ENCODE measurements at regions not wholly inside any gene's neighbourhood (a gene's known extent, or its start where the extent isn't known, plus 50 kb on each side); places are given as distances from the start of the nearest gene placed in this dataset.

DNA sequence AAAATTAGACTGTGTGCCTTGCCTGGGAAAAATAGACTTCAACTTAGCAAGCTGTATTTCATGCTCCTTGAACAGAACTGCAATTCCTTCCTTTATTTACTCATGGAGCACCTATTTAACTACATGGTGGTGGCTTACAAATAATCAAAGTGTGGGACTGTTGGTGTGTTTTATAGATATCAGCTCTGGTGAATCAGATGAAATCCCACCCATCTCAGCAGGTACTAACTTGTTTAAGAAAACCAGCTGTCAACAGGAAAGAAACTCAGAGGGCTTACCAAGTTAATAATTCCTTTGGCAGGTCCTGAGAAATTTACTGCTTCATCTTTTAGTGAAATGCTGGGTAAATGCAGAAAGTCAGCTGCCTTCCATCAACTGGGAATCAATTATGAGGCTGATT, 830.6 kb downstream of the SLC4A3 start:
- DNase-seq, result no peak

DNA sequence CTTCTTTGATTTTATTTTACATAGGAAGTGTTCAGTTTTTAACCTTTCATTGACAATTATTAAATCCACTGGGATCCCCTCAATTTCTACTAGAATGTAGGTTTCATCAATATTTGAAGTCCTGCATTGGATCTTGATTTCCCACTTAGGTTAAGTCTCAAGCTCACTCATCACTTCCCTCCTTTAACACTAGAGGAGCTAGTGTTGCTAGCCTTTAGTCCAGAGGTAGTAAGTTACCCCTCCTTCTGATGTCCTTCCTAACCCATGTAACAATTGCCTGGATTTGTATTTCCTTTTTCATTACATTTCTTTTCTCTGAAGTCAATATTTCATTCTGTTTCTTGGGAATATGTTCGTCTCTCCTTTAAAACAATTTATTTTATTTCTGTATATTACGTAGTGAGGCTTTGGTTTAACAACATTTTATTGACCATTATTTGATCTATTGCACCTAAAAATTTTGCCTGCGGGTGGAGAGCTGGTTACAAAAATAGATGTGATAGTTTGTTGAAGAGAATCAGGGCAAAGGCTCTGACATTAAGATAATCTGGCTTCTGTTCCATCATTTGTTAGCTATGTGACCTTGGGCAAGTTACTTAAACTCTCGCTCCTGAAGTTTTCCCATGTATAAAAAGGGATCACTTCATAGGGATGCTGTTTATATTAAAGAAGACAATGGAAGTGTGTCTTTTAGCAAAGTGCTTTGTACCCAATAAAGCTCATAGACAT, 833.0 kb downstream of the SLC4A3 start:
- DNase-seq, result no peak

DNA sequence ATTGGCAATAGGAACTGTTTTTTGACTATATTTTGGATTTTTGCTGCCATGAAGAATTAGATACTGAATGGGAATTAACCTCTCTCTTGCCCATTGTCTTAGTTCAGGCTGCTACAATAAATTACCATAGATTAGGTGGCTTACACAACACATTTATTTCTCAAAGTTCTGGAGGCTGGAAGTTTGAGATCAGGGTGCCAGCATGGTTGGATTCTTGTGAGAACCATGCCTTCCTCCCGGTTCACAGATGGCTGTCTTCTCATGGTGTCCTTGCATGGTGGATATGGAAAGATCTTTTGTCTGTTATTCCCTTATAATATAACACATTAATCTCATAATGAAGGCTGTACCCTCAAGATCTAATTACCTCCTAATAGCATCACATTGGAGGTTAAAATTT, 836.4 kb downstream of the SLC4A3 start:
- no peak for DNase-seq

DNA sequence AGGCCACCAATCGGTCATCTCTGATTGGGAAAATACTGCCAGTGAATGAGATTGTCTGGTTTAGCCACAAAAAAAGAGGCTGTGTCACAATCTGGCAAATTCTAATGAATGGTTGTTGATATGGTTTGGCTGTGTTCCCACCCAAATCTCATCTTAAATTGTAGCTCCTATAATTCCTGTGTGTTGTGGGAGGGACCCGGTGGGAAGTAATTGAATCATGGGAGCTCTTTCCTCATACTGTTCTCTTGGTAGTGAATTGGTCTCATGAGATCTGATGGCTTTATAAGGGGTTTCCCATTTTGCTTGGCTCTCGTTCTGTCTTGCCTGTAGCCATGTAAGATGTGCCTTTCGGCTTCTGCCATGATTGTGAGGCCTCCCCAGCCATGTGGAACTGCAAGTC, 838.3 kb downstream of the SLC4A3 start:
- DNase-seq, result no peak

DNA sequence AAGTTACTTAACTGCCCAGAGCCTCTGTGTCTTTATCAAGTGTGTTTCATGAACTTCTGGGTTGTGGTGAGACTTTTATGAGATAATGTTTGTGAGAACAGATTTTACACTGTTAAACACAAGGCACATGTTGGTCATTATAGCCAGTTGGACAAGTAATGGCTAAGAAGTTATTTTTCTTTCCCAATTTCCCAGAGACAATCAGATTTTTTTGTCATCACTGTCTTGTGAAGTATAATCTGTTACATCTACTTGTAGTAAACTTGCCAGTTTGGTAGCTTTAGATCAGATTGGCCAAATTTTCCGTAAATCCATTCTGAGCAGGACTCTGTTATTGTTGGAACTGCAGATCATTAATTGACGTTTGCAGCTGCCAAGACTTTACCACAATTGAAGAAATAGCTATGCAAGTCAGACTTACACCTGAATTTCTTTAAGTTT, 838.8 kb downstream of the SLC4A3 start:
- no peak for DNase-seq

DNA sequence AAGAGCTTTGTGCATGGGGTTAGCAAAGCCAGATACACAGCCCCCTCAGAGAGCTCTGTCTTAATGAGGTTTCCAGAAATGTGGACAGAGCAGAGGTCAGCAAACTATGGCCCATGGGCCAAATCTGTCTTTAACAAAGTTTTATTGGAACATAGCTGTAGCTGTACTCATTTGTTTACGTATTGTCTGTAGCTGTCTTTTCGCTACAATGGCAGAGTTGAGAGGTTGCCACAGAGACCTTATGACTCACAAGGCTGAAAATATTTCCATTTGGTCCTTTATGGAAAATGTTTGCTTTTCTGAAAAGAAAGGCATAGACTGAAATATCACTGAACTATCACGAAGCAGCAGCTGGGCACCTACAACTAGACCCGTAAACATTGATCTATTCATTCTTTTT, 841.8 kb downstream of the SLC4A3 start:
- no peak for DNase-seq

DNA sequence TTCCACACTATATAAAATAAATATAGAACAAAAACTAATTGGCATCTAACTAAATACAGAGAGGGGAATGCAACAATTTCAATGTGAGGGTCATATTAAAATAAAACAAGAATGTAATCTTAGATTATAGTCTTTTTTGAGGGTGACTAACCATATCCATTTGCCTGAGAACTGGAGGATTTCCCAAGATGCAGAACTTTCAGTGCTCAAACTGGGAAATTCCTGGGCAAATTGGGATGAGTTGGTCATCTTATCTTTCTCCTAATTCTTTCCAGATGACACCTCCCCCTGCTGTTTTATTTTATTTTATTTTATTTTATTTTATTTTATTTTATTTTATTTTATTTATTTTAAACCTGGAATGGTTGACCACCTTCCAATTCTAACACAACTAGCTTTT, 846.2 kb downstream of the SLC4A3 start:
- DNase-seq, result no peak

DNA sequence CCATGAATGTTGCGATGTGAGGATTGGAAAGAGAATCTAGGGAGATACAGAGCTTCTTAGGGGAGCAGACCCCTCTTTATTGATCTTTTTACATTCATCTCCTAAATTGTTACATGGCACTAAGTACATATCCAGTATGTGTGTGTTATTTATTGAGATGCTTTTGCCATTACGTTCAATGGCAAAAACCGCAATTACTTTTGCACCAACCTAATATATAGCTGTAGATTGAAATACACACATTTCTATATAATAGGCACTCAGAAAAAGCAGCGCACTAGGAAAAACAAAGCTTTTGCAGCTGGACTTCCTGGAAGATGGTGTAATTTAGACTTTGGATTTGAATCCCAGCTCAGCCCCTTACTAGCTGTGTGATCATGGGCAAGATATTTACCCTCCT, 849.4 kb downstream of the SLC4A3 start:
- DNase-seq, result no peak

DNA sequence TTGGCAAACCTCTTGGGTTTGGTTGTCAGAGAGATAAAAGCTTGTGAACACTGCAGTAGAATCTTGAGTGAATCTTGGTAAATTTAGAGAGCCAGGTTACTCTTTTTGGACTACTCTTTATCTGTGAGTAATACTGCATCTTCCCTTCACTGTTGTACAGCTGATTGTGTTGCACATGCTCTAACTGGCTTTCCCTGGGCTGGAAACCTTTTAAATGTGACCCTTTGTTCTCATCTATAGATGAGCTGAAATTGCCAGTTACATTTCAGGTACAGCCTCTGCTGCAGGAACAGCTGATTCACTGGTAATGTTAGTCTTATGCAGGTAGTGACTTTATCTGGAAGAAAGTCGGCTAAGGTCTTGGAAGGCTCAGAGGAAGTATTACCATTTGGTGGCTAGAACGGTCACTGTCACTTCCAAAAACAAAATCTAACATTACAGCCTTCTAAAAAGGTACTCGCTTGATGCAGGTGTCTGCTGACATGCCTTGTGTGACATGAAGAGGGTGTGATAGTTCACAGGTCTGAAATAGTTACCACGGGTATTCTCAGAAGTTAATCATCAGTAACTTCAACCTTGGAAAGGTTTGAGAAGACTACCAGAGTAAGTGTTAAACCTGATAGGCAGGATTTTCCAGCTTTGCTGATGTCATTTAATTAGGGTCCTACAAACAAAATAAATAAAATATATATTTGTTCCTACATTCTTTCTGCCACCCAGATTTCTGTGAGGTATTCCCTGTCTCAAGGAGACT, 851.1 kb downstream of the SLC4A3 start:
- DNase-seq, result no peak

DNA sequence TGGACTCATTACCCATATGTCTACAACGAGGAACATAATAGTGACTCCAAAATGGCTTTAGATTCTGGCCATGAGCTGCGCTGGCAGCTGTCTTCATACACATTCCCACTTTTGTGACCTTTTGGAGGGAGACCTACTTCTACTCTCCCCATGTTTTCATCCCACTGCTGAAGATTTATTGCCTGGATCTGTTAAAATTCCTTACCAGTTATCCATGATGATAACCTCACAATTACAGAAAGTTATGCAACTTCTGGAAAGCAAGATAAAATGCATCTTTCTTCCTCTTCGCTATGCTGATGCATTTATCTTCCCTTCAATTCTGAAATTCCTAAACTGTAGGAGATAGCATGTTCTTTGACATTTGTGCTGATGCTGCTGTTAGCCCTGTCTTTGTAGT, 855.3 kb downstream of the SLC4A3 start:
- DNase-seq, result no peak

DNA sequence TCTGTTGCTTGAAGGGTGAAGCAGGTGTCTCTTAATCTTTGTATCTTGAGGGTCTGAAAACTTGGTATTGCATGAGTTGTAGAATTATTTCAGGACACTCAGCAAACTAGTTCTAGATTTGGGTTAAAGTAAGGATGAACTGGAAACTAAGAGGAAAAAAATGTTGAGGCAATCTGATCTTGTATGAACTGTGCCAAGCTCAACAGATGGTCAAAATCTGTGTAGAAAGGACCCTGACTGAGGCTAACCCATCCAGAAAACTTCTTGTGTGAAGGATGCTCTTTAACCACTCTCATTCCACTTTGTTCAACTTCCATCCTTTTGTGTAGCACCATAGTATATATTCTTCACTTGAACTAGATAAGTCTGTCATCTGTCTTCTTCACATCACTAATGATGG, 861.7 kb downstream of the SLC4A3 start:
- DNase-seq, result no peak

DNA sequence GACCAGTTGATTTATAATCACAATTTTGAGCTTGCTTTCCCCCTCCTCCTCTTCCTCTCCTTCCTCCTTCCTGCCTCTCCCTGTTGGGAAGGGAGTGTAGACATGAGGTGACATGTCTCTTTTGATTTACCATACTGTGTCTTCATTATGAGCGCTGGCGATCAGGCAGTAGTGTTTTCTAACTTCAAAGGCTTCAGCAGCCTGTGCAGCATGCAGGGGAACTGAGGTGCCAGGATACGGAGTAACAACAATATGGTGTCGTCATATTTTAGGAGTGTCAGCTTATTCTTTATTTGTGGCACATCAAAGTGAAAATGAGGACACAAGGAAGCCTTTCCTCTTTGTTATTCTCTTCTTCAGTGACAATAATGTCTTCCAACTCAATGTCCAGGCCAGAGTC, 864.2 kb downstream of the SLC4A3 start:
- DNase-seq, result no peak

DNA sequence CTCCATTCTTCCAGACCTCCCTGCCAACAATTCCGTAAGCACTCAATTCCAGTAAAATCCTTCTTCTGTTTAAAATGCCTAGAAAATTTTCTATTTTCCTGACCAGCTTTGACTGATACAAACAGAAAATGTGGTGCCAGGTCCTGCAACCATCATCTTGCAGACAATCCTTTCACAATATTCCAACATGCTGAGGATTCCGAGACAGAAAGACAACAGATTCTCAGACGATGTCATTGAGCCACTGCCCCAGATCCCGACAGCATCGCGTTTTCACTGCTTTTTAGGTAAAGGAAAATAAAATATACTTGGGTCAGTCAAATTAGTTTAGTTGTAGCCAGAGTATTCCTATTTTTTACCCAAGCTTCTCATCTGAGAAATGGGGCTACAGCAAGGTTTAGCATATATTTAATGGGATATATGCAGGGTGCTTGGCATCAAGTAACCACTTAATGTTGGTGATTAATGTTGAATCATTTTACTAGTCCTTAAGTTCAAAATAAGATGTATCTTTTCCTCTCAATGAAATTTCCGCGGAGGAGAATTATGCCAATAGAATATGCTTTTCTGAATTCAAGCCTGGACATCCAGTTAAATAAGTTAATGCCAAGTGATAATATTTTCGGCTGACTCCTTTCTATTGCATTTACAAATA, 866.6 kb downstream of the SLC4A3 start:
- no peak for DNase-seq

DNA sequence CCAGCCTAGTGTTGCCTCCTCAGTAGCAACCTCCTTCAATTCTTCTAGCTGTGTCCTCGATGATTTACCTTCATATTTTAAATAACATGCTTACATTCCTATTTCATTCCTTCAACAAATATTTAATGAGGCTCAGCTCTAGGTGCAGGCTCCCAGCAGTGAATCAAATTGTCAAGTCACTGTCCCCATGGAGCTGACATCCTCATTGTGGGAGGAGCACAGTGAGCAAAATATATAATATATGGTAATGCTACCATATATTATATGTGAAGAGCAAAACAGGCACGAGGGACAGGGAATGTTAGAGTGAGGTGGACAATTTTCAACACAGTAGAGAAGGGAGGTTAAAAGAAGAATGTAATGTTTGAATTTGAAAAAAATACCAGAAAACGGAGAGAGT, 869.1 kb downstream of the SLC4A3 start:
- DNase-seq, result no peak

DNA sequence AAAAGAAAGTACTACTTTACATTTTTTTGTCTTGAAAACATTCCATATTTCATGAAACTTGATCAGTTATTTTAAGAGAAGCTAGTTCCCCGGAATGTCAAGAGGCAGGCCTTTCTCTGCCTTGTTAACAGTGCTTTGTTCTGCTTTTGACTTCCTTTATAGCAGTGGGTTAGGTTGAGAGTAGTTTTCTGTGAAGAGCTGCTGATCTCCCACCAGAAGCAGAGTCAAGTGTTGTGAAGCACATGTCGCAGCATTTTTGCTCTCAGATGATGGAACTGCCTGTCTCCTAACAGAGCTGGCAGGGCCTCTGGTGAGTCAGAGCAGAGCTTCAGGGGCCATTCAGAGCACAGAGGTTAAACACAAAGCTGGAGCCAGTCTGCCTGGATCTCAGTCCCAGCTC, 871.8 kb downstream of the SLC4A3 start:
- no peak for DNase-seq

DNA sequence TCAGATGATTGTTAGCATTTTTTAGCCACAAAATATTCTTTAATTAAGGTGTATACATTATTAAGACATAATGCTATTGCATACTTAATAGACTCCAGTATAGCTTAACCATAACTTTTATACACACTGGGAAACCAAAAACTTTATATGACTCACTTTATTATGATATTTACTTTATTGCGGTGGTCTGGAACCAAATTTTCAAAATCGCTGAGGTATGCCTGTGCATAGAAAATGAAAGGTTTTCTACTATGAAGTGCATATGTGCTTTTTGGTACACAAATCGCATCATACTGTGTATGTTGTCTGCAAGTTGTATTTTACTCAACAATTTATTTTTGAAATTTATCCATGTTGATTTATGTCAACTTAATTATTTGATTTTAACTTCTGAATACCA, 875.1 kb downstream of the SLC4A3 start:
- DNase-seq, result no peak

DNA sequence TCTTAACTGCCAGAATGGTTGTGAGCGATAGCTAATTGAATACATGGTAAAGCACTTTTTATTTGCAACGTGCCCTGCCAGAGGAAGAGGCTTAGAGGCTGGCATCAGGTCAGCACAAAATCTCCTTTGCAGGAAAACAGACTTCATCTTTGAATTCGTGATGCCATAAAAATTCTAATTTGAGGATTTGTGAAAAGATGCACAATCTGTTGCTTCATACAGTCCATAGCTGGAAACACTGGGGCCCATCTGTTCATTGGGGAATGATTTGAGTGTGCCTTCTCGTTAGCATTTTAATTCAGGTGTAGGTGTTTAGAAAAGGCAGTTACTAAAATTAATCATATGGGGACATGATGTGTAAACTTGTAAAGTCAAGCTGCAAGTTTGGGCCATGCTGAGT, 876.0 kb downstream of the SLC4A3 start:
- DNase-seq, result no peak

DNA sequence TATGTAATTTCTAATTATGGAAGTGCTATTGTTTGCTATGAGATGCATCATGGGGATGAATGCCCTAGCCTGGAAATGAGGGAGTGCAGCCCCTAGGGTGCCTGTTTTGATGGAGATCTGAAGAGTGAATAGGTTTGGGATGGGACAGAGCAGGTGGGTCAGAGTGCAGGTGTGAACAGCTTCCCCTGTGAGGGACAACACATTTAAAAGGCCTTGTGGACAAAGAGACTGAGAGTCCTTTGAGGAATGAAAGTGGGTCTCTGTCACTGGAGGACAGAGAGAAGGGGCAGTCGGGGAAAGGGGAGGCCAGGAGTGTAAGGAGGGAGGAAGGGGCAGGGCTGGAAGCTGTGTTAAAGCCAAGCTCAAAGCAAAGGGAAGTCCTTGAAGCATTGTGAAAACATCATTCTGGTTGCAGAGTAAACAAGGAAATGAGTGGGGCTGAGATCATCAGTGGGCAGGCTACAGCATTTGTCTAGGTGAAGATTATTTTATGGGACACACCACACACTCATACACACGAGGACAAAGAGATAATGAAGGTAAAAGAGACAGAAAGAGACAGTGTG, 877.6 kb downstream of the SLC4A3 start:
- DNase-seq, result no peak

DNA sequence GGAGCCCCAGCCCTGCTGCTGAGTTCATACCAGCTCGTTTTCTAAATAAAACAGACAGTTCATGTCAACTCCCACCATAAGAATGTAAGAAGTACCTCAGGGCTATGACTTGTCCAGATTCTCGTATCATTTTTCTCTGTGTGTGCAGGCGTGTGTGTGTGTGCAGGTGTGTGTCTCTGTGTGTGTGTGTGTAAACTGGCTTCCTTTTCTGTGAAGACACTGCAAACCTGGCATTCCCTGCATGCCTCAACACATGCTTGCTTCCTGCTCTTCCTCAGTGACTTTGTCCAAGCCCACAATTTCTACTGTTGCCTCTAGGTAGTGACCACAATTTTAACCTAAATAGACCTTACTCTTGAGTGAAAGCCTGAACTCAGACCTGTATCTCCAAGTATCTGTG, 879.0 kb downstream of the SLC4A3 start:
- no peak for DNase-seq

DNA sequence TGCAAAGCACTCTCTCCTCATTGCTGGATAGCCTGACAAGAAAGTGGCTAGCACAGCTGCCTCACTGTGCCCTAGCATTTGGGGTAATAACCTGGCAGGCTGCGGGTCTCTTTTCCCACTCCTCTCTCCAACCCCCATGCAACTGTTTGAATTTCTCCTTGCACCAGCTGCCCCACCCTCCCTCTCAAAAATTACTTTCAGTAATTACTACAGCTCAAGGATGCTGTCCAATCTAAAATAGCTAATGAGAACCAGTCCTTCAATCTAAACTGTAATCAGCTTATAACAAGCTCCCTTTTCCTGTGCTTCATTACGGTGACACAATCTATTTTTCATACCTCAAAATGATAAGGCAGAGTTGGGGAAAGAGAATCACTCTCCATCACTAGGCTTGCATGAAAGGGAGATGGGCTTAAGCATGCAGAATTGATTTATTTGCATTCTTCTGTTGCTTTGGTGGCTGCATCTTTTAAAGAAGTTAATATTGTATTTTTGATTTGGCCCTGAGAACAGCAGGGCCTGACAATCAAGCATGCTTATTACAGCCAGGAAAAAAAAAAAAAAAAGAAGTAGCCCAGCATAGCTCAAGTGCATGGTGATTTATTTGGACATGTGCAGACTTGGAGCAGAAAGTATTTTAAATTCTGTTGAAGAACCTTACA, 881.8 kb downstream of the SLC4A3 start:
- DNase-seq, result no peak

DNA sequence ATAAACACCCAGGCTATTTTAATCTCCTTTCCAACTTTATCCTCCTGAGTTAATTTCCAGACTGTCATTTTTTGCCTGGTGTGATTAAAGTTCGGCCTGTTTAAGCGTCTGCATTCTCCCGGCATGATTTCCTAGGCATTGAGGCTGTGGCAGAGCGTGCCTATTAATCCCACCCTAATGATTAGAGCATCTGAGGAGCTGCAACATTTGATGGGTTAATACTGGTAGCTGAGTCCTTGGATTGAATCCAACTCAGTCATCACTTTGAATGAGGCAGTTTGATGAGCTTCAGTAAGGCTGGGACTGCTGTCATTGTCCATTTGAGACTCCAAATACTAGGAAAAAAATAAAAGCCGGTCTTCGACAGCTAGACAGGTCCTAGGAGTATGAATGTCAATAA, 882.5 kb downstream of the SLC4A3 start:
- no peak for DNase-seq

DNA sequence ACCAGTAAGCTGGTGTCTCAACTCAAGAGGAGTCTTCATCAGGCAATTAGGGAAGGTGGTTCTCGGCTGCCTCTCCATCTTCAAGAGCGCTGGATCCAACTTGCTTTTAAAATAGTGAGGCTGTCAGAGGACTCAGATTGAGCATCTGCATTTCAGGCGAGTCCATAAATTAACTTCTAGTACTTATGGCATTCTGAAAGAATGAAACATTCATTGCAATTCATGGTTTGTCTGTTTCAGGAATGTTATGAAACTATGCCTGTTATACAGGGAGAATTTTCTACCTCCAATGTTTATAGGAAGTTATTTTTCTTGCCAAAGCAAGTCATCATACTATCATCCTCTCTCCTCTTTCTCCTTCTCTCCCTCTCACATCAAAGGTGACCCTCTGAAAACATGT, 883.2 kb downstream of the SLC4A3 start:
- no peak for DNase-seq

DNA sequence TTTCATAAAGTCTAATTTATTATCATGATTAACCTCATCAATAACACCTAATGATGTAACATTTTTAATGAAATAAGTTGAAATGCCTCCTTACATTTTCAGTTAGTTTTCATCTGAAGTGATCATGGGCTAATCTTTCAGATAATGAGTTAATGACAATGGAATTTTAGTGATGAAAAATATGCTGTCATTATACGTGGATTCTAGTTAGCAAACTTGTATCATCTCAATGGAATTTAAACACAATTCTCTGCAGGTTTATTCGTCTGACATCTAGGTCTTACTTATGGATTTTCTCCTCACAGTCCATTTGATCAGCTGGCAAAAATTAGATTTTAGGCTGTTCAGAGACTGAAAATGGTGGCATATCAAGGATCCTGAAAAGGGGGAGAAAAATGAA, 885.0 kb downstream of the SLC4A3 start:
- DNase-seq, result no peak

Data from CD4-positive, alpha-beta T cell treated with Interleukin-17A for 1 hour (primary cell).